ENCODE measurements at regions not wholly inside any gene's neighbourhood (a gene's known extent, or its start where the extent isn't known, plus 50 kb on each side); places are given as distances from the start of the nearest gene placed in this dataset.
"Not testable (repeated sequence)": the region's sequence is repeated elsewhere in the genome, so short reads cannot be mapped to it uniquely, and the experiment has no call there.

DNA sequence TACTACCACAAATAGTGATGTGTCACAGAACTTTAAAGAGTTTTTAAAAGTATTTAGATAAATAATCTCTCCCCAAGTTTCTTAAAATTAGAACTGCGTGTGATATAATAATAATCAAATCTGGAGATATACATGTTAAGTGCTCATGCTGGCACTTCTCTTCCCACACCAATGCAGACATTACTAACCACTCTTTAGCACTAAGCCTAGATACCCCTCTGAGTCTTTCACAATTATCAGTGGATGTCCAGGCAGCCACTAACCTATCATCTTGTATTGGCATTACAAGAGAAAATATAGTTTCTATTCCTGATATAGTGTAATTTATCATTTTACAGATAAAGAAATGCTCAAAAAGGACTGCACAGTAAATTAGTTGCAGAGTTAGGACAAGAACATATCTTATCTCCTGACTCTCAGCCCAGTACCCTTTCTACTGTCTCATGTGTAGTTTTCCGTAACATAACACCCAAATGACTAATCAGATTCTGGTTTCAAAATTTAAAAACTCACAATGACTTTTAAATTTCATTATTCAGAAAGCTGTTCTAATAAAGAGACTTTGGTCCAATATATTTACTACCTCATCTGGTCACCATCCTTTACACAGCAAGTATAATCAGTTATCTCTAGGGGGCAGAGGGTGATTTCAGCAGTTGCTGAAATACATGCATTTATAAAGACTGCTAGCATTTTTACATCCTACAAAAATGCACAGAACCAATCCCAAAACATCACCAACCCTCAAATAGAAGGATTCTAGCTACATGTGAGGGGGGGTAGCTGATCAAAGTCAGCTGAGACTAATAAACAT lies 215.5 kb upstream of the MCHR2 start:
- Histone ChIP-seq H3K36me3 (ENCODE audit: insufficient read depth, low read length) (no peaks in the 10 kb centered on the region), H3K4me1 (ENCODE audit: insufficient read depth, low read length) (peaks cover 9% of the 10 kb centered on the region), H3K4me3 (ENCODE audit: low read length) (no peak overlapping the region), H3K27me3 (ENCODE audit: insufficient read depth, low read length) (peaks cover 24% of the 10 kb centered on the region), H2AFZ (ENCODE audit: low read depth, low read length) (no peak overlapping the region), H3K9me3 (ENCODE audit: low read length) (no peaks in the 10 kb centered on the region)

DNA sequence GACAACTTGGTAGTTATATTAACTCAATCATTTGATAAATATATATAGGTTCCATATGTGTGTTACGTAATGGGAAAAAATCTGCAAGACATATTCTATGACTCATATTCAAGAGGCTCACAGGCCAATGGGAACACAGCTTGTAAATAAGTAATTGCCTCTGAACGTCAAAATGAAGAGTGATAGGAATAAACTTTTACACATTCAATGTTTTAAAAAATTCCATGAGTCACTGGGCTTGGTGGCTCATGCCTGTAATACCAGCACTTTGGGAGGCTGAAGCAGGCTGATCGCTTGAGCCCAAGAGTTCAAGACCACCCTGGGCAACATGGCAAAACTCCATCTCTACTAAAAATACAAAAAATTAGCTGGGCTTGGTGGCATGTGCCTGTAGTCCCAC lies 209.4 kb upstream of the MCHR2 start:
- Histone ChIP-seq H3K27me3 (ENCODE audit: insufficient read depth, low read length) (peaks cover 9% of the 10 kb centered on the region), H2AFZ (ENCODE audit: low read depth, low read length) (no peak overlapping the region), H3K9me3 (ENCODE audit: low read length) (no peaks in the 10 kb centered on the region), H3K36me3 (ENCODE audit: insufficient read depth, low read length) (no peaks in the 10 kb centered on the region), H3K4me3 (ENCODE audit: low read length) (no peak overlapping the region), H3K4me1 (ENCODE audit: insufficient read depth, low read length) (no peaks in the 10 kb centered on the region)

GRCh38 chr6:100202417-100203194 lies 208.6 kb upstream of the MCHR2 start:
- Histone ChIP-seq H2AFZ (ENCODE audit: low read depth, low read length) (no peak overlapping the region), H3K4me3 (ENCODE audit: low read length) (no peak overlapping the region), H3K4me1 (ENCODE audit: insufficient read depth, low read length) (no peaks in the 10 kb centered on the region), H3K36me3 (ENCODE audit: insufficient read depth, low read length) (no peaks in the 10 kb centered on the region), H3K27me3 (ENCODE audit: insufficient read depth, low read length) (peaks cover 6% of the 10 kb centered on the region), H3K9me3 (ENCODE audit: low read length) (no peaks in the 10 kb centered on the region)

GRCh38 chr6:100196214-100196982 lies 202.4 kb upstream of the MCHR2 start:
- not testable (repeated sequence) for H3K4me3 ChIP-seq (ENCODE audit: low read length); H3K27me3 ChIP-seq (ENCODE audit: insufficient read depth, low read length); H3K9me3 ChIP-seq (ENCODE audit: low read length); H3K4me1 ChIP-seq (ENCODE audit: insufficient read depth, low read length); H2AFZ ChIP-seq (ENCODE audit: low read depth, low read length); H3K36me3 ChIP-seq (ENCODE audit: insufficient read depth, low read length)

DNA sequence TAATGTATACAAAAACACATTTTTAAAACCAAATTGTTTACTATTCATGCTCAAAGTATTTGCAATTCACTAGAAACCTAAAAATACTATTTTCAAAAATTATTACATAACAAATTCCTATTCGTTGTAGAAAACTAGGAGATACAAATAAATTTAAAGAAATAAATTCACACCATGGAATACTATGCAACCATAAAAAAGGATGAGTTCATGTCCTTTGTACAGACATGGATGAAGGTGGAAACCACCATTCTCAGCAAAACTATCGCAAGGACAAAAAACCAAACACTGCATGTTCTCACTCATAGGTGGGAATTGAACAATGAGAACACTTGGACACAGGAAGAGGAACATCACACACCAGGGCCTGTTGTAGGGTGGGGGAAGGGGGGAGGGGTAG lies 201.2 kb upstream of the MCHR2 start:
- H3K4me3 ChIP-seq (ENCODE audit: low read length); H3K36me3 ChIP-seq (ENCODE audit: insufficient read depth, low read length); H3K27me3 ChIP-seq (ENCODE audit: insufficient read depth, low read length); H3K4me1 ChIP-seq (ENCODE audit: insufficient read depth, low read length); H3K9me3 ChIP-seq (ENCODE audit: low read length); H2AFZ ChIP-seq (ENCODE audit: low read depth, low read length): not testable (repeated sequence)

DNA sequence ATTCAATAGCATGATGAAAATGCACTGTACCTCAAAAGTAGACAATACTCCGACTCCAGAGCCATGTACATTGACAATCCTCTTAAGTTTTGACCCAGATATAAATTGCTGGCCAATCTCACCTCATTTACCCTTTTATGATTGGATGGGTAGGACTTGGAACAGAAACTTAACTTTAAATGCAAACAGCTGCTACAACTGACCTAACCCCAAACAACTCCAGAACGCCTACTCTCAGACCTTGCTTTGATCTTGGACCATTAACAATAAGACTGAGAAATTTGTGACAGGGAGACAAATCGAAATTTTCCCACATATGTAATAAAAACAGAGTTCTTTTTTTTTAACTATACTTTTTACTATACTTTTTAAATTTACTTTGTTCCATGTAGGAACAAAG lies 200.5 kb upstream of the MCHR2 start:
- H3K4me3 ChIP-seq (ENCODE audit: low read length), result no peak overlapping the region
- H2AFZ ChIP-seq (ENCODE audit: low read depth, low read length), result no peak overlapping the region
- no peaks in the 10 kb centered on the region for H3K27me3 ChIP-seq (ENCODE audit: insufficient read depth, low read length)
- H3K4me1 ChIP-seq (ENCODE audit: insufficient read depth, low read length), result no peaks in the 10 kb centered on the region
- no peaks in the 10 kb centered on the region for H3K36me3 ChIP-seq (ENCODE audit: insufficient read depth, low read length)
- no peaks in the 10 kb centered on the region for H3K9me3 ChIP-seq (ENCODE audit: low read length)

GRCh38 chr6:100188754-100189153 lies 194.7 kb upstream of the MCHR2 start:
- Histone ChIP-seq H3K4me1 (ENCODE audit: insufficient read depth, low read length) (peaks cover 3% of the 10 kb centered on the region), H3K4me3 (ENCODE audit: low read length) (no peak overlapping the region), H3K27me3 (ENCODE audit: insufficient read depth, low read length) (peaks cover 4% of the 10 kb centered on the region), H2AFZ (ENCODE audit: low read depth, low read length) (no peak overlapping the region), H3K9me3 (ENCODE audit: low read length) (no peaks in the 10 kb centered on the region), H3K36me3 (ENCODE audit: insufficient read depth, low read length) (no peaks in the 10 kb centered on the region)

DNA sequence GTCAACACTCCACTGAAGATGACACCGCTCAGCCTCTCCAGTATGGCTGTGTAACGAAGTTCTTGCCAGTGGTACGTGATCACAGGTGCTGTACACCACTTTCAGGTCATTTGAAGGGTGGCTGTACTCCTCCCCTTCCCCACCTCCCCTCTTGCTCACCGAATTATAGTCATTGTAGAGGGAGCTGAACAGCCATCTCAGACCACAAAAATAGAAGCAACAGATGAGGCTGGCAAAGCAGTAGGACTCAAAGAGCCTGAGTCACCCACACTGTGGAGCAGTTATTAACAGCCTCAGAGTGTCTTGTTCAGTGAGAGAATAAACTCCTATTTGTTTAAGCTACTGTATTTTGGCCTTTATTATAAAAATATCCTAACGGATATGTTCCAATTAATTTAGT lies 192.5 kb upstream of the MCHR2 start:
- peaks cover 4% of the 10 kb centered on the region for H3K27me3 ChIP-seq (ENCODE audit: insufficient read depth, low read length)
- H3K9me3 ChIP-seq (ENCODE audit: low read length), result no peaks in the 10 kb centered on the region
- no peak overlapping the region for H3K4me3 ChIP-seq (ENCODE audit: low read length)
- H2AFZ ChIP-seq (ENCODE audit: low read depth, low read length), result no peak overlapping the region
- H3K36me3 ChIP-seq (ENCODE audit: insufficient read depth, low read length), result no peaks in the 10 kb centered on the region
- peaks cover 14% of the 10 kb centered on the region for H3K4me1 ChIP-seq (ENCODE audit: insufficient read depth, low read length)

DNA sequence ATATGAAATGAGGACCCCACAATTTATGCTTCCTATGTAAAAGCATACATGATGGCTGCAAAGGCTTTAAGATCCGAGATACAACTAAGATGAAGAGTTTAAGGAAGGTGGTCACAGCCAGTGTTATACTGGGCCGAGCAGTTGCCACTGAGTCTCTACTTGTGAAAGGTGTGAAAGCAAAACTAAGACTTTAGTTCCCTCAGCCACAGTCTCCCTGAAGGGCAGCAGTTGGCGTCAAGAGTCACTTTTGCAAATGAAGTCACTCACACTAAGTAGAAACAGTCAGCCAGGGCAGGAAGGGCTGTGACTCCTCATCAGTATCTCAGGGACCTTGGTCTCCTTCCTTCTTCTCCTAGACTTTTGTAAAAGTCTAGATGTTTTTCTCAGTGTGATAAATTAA lies 191.6 kb upstream of the MCHR2 start:
- Histone ChIP-seq H3K4me1 (ENCODE audit: insufficient read depth, low read length) (peaks cover 14% of the 10 kb centered on the region), H2AFZ (ENCODE audit: low read depth, low read length) (no peak overlapping the region), H3K9me3 (ENCODE audit: low read length) (no peaks in the 10 kb centered on the region), H3K36me3 (ENCODE audit: insufficient read depth, low read length) (no peaks in the 10 kb centered on the region), H3K27me3 (ENCODE audit: insufficient read depth, low read length) (peaks cover 4% of the 10 kb centered on the region), H3K4me3 (ENCODE audit: low read length) (no peak overlapping the region)

DNA sequence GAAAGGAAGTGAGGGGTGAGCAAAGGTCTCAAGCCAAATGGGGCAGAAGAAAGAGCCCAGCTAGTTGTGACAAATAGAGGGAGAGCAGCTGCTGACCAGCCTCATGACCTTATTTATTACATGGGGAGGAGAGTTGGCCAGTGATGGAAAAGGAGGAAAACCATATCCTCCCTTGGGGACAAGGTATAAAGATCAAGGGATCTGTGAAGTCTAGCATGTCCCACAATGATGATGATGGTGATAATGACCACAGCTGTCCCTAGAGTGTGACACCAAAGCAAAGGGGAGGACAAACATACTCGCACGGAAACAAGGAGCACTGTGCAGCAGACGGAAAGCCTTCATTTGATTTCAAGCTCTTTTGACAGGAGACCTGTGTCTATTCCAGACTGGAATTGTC lies 190.4 kb upstream of the MCHR2 start:
- Histone ChIP-seq H3K4me3 (ENCODE audit: low read length) (no peak overlapping the region), H3K36me3 (ENCODE audit: insufficient read depth, low read length) (no peaks in the 10 kb centered on the region)

DNA sequence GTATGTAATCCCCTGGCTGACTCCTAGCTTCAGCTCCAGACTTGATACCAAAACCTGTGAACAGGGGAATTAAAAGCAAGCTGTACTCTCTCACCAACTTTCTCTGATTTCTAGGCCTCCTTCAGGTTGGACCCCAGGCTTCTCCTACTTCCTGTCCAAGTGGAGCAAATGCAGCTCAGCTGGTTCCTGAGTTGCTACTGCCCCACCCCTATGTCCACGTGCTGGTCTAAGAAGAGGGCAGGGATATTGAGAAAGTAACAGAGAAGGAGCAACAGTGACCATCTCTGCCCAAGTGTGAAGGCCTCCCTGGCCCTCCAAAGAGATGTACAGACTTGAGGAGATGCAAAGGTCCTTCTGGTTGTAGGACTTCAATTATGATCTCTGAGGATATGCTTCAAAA lies 188.3 kb upstream of the MCHR2 start:
- H3K9me3 ChIP-seq (ENCODE audit: low read length), result no peaks in the 10 kb centered on the region
- no peaks in the 10 kb centered on the region for H3K36me3 ChIP-seq (ENCODE audit: insufficient read depth, low read length)
- peaks cover 18% of the 10 kb centered on the region for H3K4me1 ChIP-seq (ENCODE audit: insufficient read depth, low read length)
- no peak overlapping the region for H2AFZ ChIP-seq (ENCODE audit: low read depth, low read length)
- peaks cover 4% of the 10 kb centered on the region for H3K27me3 ChIP-seq (ENCODE audit: insufficient read depth, low read length)
- H3K4me3 ChIP-seq (ENCODE audit: low read length), result no peak overlapping the region

More for the DNA sequence above, 190.4 kb upstream of the MCHR2 start:
- Histone ChIP-seq H3K4me1 (ENCODE audit: insufficient read depth, low read length) (peaks cover 14% of the 10 kb centered on the region), H3K27me3 (ENCODE audit: insufficient read depth, low read length) (peaks cover 4% of the 10 kb centered on the region), H2AFZ (ENCODE audit: low read depth, low read length) (no peak overlapping the region), H3K9me3 (ENCODE audit: low read length) (no peaks in the 10 kb centered on the region)

DNA sequence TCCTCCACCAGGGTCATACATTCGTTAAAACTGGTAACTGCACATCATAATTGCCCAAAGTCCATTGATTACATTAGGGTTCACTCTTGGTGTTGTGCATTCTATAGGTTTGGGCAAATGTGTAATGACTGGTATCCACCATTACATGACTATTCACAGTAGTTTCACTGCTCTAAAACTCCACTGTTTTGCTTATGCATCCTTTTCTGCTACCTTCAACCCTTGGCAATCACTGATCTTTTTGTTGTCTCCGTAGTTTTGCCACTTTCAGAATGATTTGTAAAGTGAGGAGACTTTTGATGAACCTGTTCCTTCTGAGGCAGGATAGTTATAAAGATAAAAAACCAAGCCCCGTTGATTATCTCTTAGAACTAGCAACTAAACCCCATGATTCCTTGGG lies 187.3 kb upstream of the MCHR2 start:
- H3K9me3 ChIP-seq (ENCODE audit: low read length), result no peaks in the 10 kb centered on the region
- H3K4me3 ChIP-seq (ENCODE audit: low read length), result no peak overlapping the region
- peaks cover 18% of the 10 kb centered on the region for H3K4me1 ChIP-seq (ENCODE audit: insufficient read depth, low read length)
- peaks cover 4% of the 10 kb centered on the region for H3K27me3 ChIP-seq (ENCODE audit: insufficient read depth, low read length)
- no peaks in the 10 kb centered on the region for H3K36me3 ChIP-seq (ENCODE audit: insufficient read depth, low read length)
- no peak overlapping the region for H2AFZ ChIP-seq (ENCODE audit: low read depth, low read length)

- no peak overlapping the region for H2AFZ ChIP-seq (ENCODE audit: low read depth, low read length)
- H3K27me3 ChIP-seq (ENCODE audit: insufficient read depth, low read length), result no peaks in the 10 kb centered on the region
- H3K9me3 ChIP-seq (ENCODE audit: low read length), result no peaks in the 10 kb centered on the region
- peaks cover 18% of the 10 kb centered on the region for H3K4me1 ChIP-seq (ENCODE audit: insufficient read depth, low read length)
- H3K36me3 ChIP-seq (ENCODE audit: insufficient read depth, low read length), result no peaks in the 10 kb centered on the region
- H3K4me3 ChIP-seq (ENCODE audit: low read length), result no peak overlapping the region
Observed at GRCh38 chr6:100179576-100179975, 185.6 kb upstream of the MCHR2 start.
